GM12873 (cell line): ENCODE measurements at regions not wholly inside any gene's neighbourhood (a gene's known extent, or its start where the extent isn't known, plus 50 kb on each side); places are given as distances from the start of the nearest gene placed in this dataset.
A peak's percentile ranks its signal among the peaks of the same experiment; 100 is the strongest.

ENCODE experiments used
- CTCF ChIP-seq: IDR thresholded peaks from 2 replicates; pipeline ENCODE4 v1.5.1; 2012; ENCODE audit warnings: low read depth, mild to moderate bottlenecking, moderate library complexity, low read length, control low read depth; ENCODE audit not compliant: insufficient read depth; ENCODE audit errors: missing control alignments

- no peak for TF ChIP-seq CTCF
Measured at GRCh38 chr4:71221510-71222466, 117.0 kb upstream of the SLC4A4 start.

- TF ChIP-seq CTCF: no peak
Measured at GRCh38 chr4:71222661-71223060, 116.2 kb upstream of the SLC4A4 start.

- TF ChIP-seq CTCF: peak; percentile 63
Measured at GRCh38 chr4:71229477-71230270, 109.1 kb upstream of the SLC4A4 start.

- TF ChIP-seq CTCF: no peak
Measured at GRCh38 chr4:71230271-71231128, 108.3 kb upstream of the SLC4A4 start.

- no peak for TF ChIP-seq CTCF
Measured at GRCh38 chr4:71231129-71232055, 107.4 kb upstream of the SLC4A4 start.

GRCh38 chr4:71232056-71232430, 106.8 kb upstream of the SLC4A4 start:
- no peak for TF ChIP-seq CTCF
